ENCODE measurements at regions not wholly inside any gene's neighbourhood (a gene's known extent, or its start where the extent isn't known, plus 50 kb on each side); places are given as distances from the start of the nearest gene placed in this dataset.

DNA sequence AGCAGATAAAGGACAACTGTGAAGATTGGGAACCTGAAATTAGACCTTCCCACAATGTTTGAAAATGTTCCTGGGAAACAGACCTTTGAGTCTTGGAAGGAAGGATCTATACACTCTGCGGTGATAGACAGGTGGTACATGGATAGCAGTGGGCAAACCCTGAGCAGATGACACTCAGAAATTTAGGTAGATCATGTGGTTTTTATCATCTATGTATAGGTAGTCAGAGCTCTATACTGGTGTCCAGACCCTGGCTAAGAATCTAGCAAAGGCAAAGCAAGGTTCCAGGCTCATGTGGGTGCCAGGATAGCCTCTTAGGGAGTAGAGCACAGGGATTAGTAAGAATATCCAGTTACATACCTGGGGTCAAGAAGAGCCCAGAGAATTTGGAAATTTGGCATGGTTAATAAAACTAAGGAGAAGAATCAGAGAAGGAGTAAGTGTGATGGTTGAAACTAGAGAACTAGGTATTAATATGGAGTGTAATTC lies 331.2 kb upstream of the FBXO33 start:
- Histone ChIP-seq H3K27ac (no peak overlapping the region), H3K9me3 (replicated peaks) (no peaks in the 10 kb centered on the region), H3K4me1 (no peaks in the 10 kb centered on the region), H3K36me3 (no peaks in the 10 kb centered on the region), H3K4me3 (no peak overlapping the region), H3K27me3 (0 out of 2 replicates have a peak, but pooled peaks cover 5% of the 10 kb centered on the region)
- DNase-seq, result no peak

GRCh38 chr14:39762576-39763401 lies 330.6 kb upstream of the FBXO33 start:
- H3K9me3 ChIP-seq (replicated peaks), result no peaks in the 10 kb centered on the region
- DNase-seq, result no peak

DNA sequence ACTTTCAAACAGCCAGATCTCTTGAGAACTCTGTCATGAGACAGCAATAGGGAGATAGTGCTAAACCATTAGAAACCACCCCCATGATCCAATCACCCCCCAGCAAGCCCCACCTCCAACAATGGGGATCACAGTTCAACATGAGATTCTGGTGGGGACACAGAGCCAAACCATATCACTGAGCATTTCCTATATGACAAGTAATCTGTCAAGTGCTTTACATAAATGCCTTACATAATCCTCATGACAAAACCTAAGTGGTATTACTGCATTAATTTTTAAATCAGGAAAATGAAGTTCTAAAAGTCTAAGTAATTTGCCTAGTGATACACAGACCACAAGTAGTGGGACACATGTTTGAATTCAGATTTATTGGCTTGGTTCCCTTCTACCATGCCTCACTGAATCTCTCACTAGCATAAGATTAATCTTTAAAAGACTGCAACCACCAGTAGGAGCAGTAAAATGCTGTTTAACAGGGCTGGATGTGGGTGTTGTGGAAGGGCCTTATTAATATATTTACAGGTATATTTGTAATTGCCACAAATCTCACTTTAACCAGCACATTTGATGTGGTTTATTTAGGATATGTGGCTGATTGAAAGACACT lies 323.1 kb upstream of the FBXO33 start:
- Histone ChIP-seq H3K27ac (no peak overlapping the region), H3K4me1 (no peaks in the 10 kb centered on the region), H3K27me3 (no peaks in the 10 kb centered on the region), H3K4me3 (no peak overlapping the region), H3K9me3 (replicated peaks) (no peaks in the 10 kb centered on the region), H3K36me3 (no peaks in the 10 kb centered on the region)
- DNase-seq, result no peak

More at GRCh38 chr14:39762576-39763401, 330.6 kb upstream of the FBXO33 start:
- no peaks in the 10 kb centered on the region for H3K4me1 ChIP-seq
- H3K36me3 ChIP-seq, result no peaks in the 10 kb centered on the region
- no peak overlapping the region for H3K4me3 ChIP-seq
- H3K27ac ChIP-seq, result no peak overlapping the region
- 0 out of 2 replicates have a peak, but pooled peaks cover 2% of the 10 kb centered on the region for H3K27me3 ChIP-seq

DNA sequence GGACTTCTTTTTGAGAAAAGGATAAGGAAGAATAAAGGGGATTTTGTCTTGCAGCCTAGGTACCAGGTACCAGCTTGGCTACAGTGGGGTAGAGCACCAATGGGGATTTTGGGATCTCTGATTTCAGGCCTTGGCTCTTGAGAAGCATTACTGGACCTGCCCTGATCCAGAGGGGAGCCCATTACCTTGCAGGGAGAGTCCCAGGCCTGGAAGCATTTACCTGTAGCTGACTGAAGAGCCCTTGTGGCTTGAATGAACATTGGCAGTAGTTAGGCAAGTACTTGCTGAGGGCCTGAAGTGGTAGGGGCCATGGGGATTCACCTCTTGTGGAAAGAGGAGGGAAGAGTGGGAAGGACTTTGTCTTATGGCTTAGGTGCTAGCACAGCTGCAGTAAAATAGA lies 308.2 kb upstream of the FBXO33 start:
- Histone ChIP-seq H3K4me3 (no peak overlapping the region), H3K4me1 (no peaks in the 10 kb centered on the region), H3K9me3 (replicated peaks) (no peaks in the 10 kb centered on the region), H3K36me3 (no peaks in the 10 kb centered on the region), H3K27ac (no peak overlapping the region), H3K27me3 (no peaks in the 10 kb centered on the region)
- DNase-seq, result no peak

- DNase-seq, result no peak
- Histone ChIP-seq H3K27me3 (no peaks in the 10 kb centered on the region), H3K9me3 (replicated peaks) (no peaks in the 10 kb centered on the region), H3K27ac (no peak overlapping the region), H3K4me3 (no peak overlapping the region), H3K36me3 (no peaks in the 10 kb centered on the region), H3K4me1 (no peaks in the 10 kb centered on the region)
These were observed 307.6 kb upstream of the FBXO33 start for GRCh38 chr14:39739796-39740195.

GRCh38 chr14:39734306-39734705 lies 302.1 kb upstream of the FBXO33 start:
- DNase-seq, result no peak
- Histone ChIP-seq H3K9me3 (replicated peaks) (no peaks in the 10 kb centered on the region), H3K4me1 (no peaks in the 10 kb centered on the region)

DNA sequence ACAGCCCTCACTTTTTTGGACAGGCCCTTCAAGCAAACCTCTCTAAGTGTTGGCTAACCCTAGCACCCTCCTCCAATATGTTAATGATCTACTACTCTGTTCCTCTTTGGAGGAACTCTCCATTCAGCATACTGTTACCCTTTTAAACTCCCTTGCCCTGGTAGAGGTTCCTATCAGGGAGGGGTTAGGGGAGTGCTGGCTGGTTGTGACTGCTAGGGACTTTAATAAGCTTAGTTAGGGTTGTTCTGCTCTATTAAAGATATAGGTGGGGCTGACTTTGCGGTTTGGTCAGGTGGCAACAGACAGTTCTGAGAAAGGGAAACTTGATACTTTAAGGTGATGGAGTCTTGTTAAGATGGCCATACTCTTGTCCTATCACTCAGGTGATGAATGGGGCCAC lies 301.5 kb upstream of the FBXO33 start:
- Histone ChIP-seq H3K4me1 (no peaks in the 10 kb centered on the region), H3K27me3 (no peaks in the 10 kb centered on the region), H3K27ac (no peak overlapping the region), H3K36me3 (no peaks in the 10 kb centered on the region), H3K4me3 (no peak overlapping the region), H3K9me3 (replicated peaks) (no peaks in the 10 kb centered on the region)
- no peak for DNase-seq

More at GRCh38 chr14:39734306-39734705, 302.1 kb upstream of the FBXO33 start:
- no peak overlapping the region for H3K4me3 ChIP-seq
- no peak overlapping the region for H3K27ac ChIP-seq
- no peaks in the 10 kb centered on the region for H3K36me3 ChIP-seq
- H3K27me3 ChIP-seq, result no peaks in the 10 kb centered on the region

DNA sequence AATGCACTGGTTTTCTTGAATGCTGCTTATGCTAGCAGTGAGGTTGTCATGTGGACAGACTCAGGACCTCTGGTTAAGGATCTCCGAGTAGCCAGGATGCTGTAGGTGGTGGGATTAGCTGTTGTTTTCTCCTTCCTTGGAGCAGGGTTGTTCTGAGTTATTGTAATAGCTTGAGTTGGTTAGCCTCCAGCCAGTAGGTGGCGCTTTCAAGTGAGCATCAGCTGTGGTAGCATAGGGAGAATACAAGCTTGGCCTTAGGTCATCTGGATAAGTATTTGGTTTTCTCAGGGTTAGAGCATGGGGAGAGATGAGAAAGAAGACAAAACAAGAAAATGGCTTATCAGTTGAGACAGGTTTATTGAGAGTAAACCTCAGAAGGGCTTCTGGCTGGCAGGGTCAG lies 299.7 kb upstream of the FBXO33 start:
- H3K4me1 ChIP-seq, result no peaks in the 10 kb centered on the region
- no peak overlapping the region for H3K27ac ChIP-seq
- no peaks in the 10 kb centered on the region for H3K27me3 ChIP-seq

GRCh38 chr14:39726563-39726962 lies 294.3 kb upstream of the FBXO33 start:
- Histone ChIP-seq H3K36me3 (no peaks in the 10 kb centered on the region), H3K9me3 (replicated peaks) (no peaks in the 10 kb centered on the region), H3K4me3 (no peak overlapping the region), H3K4me1 (no peaks in the 10 kb centered on the region), H3K27me3 (no peaks in the 10 kb centered on the region), H3K27ac (no peak overlapping the region)
- DNase-seq, result no peak

More for the DNA sequence above, 299.7 kb upstream of the FBXO33 start:
- peak; percentile 14 to 48 for DNase-seq
- Histone ChIP-seq H3K36me3 (no peaks in the 10 kb centered on the region), H3K9me3 (replicated peaks) (no peaks in the 10 kb centered on the region), H3K4me3 (no peak overlapping the region)

- Histone ChIP-seq H3K4me1 (no peaks in the 10 kb centered on the region), H3K9me3 (replicated peaks) (no peaks in the 10 kb centered on the region), H3K27me3 (no peaks in the 10 kb centered on the region), H3K4me3 (no peak overlapping the region), H3K36me3 (no peaks in the 10 kb centered on the region), H3K27ac (no peak overlapping the region)
- no peak for DNase-seq
These were observed 290.5 kb upstream of the FBXO33 start for GRCh38 chr14:39722547-39723273.

DNA sequence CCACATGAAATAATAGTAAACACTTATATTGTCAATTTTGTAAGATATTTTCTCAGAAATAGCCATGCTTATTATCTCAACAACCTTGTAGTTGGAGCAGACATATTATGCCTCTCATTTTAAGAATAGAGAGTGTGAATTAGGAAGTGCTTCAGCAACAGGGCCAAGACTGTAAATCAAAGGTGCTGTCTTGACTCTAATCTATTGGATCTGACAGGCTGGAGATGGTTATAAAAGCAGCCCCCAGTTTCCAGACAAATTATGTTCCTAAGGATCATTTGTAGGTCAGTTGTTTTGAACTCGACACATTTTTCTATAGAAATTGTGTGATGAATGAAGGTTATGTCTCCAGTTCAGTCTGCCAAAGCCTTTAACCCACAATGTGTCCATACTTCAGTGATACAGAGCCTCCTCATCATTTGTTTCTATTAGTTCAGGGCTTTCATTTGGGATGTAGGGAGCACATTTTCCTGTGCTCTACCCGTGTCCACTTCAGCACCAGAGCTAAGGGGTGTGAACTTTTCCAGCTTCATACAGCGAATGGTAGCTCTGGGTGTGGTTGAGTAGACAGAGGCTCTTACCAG lies 284.8 kb upstream of the FBXO33 start:
- no peaks in the 10 kb centered on the region for H3K36me3 ChIP-seq
- no peak overlapping the region for H3K4me3 ChIP-seq
- no peaks in the 10 kb centered on the region for H3K27me3 ChIP-seq
- H3K27ac ChIP-seq, result no peak overlapping the region
- DNase-seq, result no peak
- no peaks in the 10 kb centered on the region for H3K4me1 ChIP-seq
- no peaks in the 10 kb centered on the region for H3K9me3 ChIP-seq (replicated peaks)

DNA sequence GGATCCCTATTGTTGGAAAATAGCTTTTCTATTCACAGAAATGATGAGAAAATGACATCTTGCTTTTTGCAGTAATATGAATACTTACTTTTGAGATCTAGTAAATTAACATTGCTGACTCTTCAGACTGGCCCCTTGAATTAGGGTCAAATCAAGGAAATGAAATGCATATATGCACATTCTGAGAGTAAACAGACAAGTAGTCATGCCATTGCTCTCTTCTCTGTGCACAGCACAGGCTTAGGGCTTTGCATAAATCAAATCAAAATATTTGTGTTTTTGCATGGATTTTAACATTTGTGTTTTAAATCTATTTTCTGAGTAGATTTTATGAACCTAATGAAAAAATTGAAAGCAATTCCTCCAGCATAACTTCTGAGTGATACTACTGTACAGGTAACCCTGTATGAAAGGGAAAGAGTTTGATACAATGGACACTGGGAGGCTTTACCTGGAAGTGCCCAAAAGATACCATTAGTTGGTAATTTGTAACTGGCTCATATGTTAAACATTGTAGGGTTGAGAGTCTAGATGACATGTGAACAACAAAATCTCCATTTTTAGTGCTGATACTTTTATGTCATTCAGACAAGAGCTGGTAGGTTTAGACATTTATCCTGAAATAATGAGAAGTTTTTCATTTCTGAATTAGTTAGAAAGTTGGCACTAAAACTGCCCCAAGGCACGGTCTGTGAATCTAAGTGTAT lies 280.2 kb upstream of the FBXO33 start:
- H3K36me3 ChIP-seq, result no peaks in the 10 kb centered on the region
- H3K27ac ChIP-seq, result no peak overlapping the region
- no peaks in the 10 kb centered on the region for H3K9me3 ChIP-seq (replicated peaks)
- no peak overlapping the region for H3K4me3 ChIP-seq
- DNase-seq, result no peak
- H3K4me1 ChIP-seq, result no peaks in the 10 kb centered on the region
- H3K27me3 ChIP-seq, result no peaks in the 10 kb centered on the region

DNA sequence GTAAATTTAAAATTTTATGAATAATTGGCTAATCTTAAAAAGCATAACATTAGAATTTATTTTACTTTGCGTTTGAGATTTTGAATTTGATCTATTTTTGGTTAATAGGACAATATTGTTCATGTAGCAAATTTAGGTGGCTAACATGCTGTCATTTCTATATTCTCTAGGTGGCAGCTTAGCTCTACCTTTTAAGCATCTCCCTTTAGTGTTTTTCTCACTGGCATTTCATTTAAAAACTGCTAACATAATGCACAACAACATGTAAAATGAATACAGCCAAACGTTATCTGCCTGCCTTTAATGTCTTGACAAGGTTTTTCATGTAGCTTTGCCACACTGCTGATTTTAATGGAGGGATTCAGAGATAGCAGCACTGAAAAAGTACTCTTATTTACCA lies 272.4 kb upstream of the FBXO33 start:
- no peak for DNase-seq
- Histone ChIP-seq H3K4me3 (no peak overlapping the region), H3K36me3 (no peaks in the 10 kb centered on the region), H3K27ac (no peak overlapping the region), H3K4me1 (no peaks in the 10 kb centered on the region), H3K27me3 (no peaks in the 10 kb centered on the region), H3K9me3 (replicated peaks) (no peaks in the 10 kb centered on the region)

GRCh38 chr14:39694341-39694740 lies 262.1 kb upstream of the FBXO33 start:
- Histone ChIP-seq H3K4me1 (no peaks in the 10 kb centered on the region), H3K27me3 (no peaks in the 10 kb centered on the region), H3K9me3 (replicated peaks) (no peaks in the 10 kb centered on the region), H3K4me3 (no peak overlapping the region), H3K27ac (no peak overlapping the region), H3K36me3 (no peaks in the 10 kb centered on the region)
- DNase-seq, result no peak

All from SJCRH30 (cell line).